Activated CD4-positive, alpha-beta memory T cell treated with anti-CD3 and anti-CD28 coated beads for 36 hours (primary cell): ENCODE measurements at regions not wholly inside any gene's neighbourhood (a gene's known extent, or its start where the extent isn't known, plus 50 kb on each side); places are given as distances from the start of the nearest gene placed in this dataset.

Source experiments
- CTCF ChIA-PET: fragments of 350-600 bp; sonication (Branson Sonifier 250); formaldehyde crosslinking; loops from one replicate; lab custom pipeline; 2021; ENCODE audit warnings: antibody characterized with exemption, inconsistent platforms; lab: Charles Lee
- POLR2A ChIA-PET: fragments of 350-600 bp; sonication (Branson Sonifier 250); formaldehyde crosslinking; loops from one replicate; lab custom pipeline; 2021; ENCODE audit warnings: antibody characterized with exemption; lab: Charles Lee
- DNase-seq: peaks from one replicate; pipeline ENCODE4 v3.0.0-alpha.2; 2020
- H3K27ac Mint-ChIP-seq: one replicate; pipeline ENCODE4 v1.8.0; 2021; ENCODE audit warnings: mixed read lengths
- H3K27me3 Mint-ChIP-seq: one replicate; pipeline ENCODE4 v1.8.0; 2021; ENCODE audit warnings: mixed read lengths
- H3K36me3 Mint-ChIP-seq: one replicate; pipeline ENCODE4 v1.8.0; 2021; ENCODE audit warnings: mixed read lengths
- H3K4me1 Mint-ChIP-seq: one replicate; pipeline ENCODE4 v1.8.0; 2021; ENCODE audit warnings: low read depth, mixed read lengths
- H3K4me3 Mint-ChIP-seq: one replicate; pipeline ENCODE4 v1.8.0; 2021; ENCODE audit warnings: mild to moderate bottlenecking, mixed read lengths
- H3K9me3 Mint-ChIP-seq: one replicate; pipeline ENCODE4 v1.8.0; 2021; ENCODE audit warnings: mixed read lengths
- intact Hi-C: fragments of 100-400 bp; cut with micrococcal nuclease; formaldehyde crosslinking; loops from one replicate; pipeline ENCODE4 v1.15.1; 2023

GRCh38 chr1:195899762-195900352 is 708.4 kb downstream of the KCNT2 start:
- no peaks in the 10 kb centered on the region for H3K4me1 Mint-ChIP-seq
- no peak overlapping the region for H3K27ac Mint-ChIP-seq
- H3K9me3 Mint-ChIP-seq, result no peaks in the 10 kb centered on the region
- no peak for DNase-seq
- POLR2A ChIA-PET, result no interaction called here
- CTCF ChIA-PET, result no interaction called here
- H3K27me3 Mint-ChIP-seq, result no peaks in the 10 kb centered on the region
- intact Hi-C loops, result no loop called here
- H3K4me3 Mint-ChIP-seq, result no peak overlapping the region
- no peaks in the 10 kb centered on the region for H3K36me3 Mint-ChIP-seq

- no peaks in the 10 kb centered on the region for H3K36me3 Mint-ChIP-seq
- no peaks in the 10 kb centered on the region for H3K4me1 Mint-ChIP-seq
- intact Hi-C loops, result no loop called here
- DNase-seq, result no peak
- no peak overlapping the region for H3K4me3 Mint-ChIP-seq
- no peaks in the 10 kb centered on the region for H3K27me3 Mint-ChIP-seq
- CTCF ChIA-PET, result no interaction called here
- no peak overlapping the region for H3K27ac Mint-ChIP-seq
- H3K9me3 Mint-ChIP-seq, result no peaks in the 10 kb centered on the region
- POLR2A ChIA-PET, result no interaction called here
These were observed 709.3 kb downstream of the KCNT2 start for GRCh38 chr1:195898924-195899323.

- DNase-seq, result no peak
- Mint-ChIP-seq H3K9me3 (no peaks in the 10 kb centered on the region), H3K36me3 (no peaks in the 10 kb centered on the region), H3K4me3 (no peak overlapping the region), H3K4me1 (no peaks in the 10 kb centered on the region), H3K27ac (no peak overlapping the region), H3K27me3 (no peaks in the 10 kb centered on the region)
- ChIA-PET CTCF (no interaction called here), POLR2A (no interaction called here)
- intact Hi-C loops, result no loop called here
These were observed 709.9 kb downstream of the KCNT2 start for GRCh38 chr1:195898373-195898772.

GRCh38 chr1:195897076-195897475 is 711.2 kb downstream of the KCNT2 start:
- Mint-ChIP-seq H3K4me1 (no peaks in the 10 kb centered on the region), H3K27me3 (no peaks in the 10 kb centered on the region), H3K27ac (no peak overlapping the region), H3K4me3 (no peak overlapping the region), H3K9me3 (no peaks in the 10 kb centered on the region), H3K36me3 (no peaks in the 10 kb centered on the region)
- DNase-seq, result no peak
- intact Hi-C loops, result no loop called here
- ChIA-PET POLR2A (no interaction called here), CTCF (no interaction called here)

- intact Hi-C loops, result no loop called here
- Mint-ChIP-seq H3K36me3 (no peaks in the 10 kb centered on the region), H3K27ac (no peak overlapping the region), H3K27me3 (no peaks in the 10 kb centered on the region), H3K4me1 (no peaks in the 10 kb centered on the region), H3K4me3 (no peak overlapping the region), H3K9me3 (peaks cover 3% of the 10 kb centered on the region)
- DNase-seq, result no peak
- POLR2A ChIA-PET, result no interaction called here
- CTCF ChIA-PET, result no interaction called here
These were observed 713.8 kb downstream of the KCNT2 start for GRCh38 chr1:195894411-195894810.

GRCh38 chr1:195886000-195886399 is 722.2 kb downstream of the KCNT2 start:
- no peak overlapping the region for H3K27ac Mint-ChIP-seq
- ChIA-PET CTCF (interaction anchor here (0.5 kb wide), 1 partner anchor 27 kb away, joined by 3 read pairs; no protein-coding TSS in a partner anchor), POLR2A (no interaction called here)
- intact Hi-C loops, result no loop called here
- H3K27me3 Mint-ChIP-seq, result no peaks in the 10 kb centered on the region
- H3K4me1 Mint-ChIP-seq, result no peaks in the 10 kb centered on the region
- no peak overlapping the region for H3K4me3 Mint-ChIP-seq
- H3K36me3 Mint-ChIP-seq, result no peaks in the 10 kb centered on the region
- H3K9me3 Mint-ChIP-seq, result peaks cover 3% of the 10 kb centered on the region
- DNase-seq, result no peak

GRCh38 chr1:195878478-195878877 is 729.8 kb downstream of the KCNT2 start:
- Mint-ChIP-seq H3K4me1 (no peaks in the 10 kb centered on the region), H3K27me3 (no peaks in the 10 kb centered on the region), H3K36me3 (no peaks in the 10 kb centered on the region), H3K27ac (no peak overlapping the region), H3K9me3 (peaks cover 4% of the 10 kb centered on the region), H3K4me3 (no peak overlapping the region)
- DNase-seq, result no peak
- ChIA-PET CTCF (no interaction called here), POLR2A (no interaction called here)
- intact Hi-C loops, result no loop called here

GRCh38 chr1:195876792-195877191 is 731.4 kb downstream of the KCNT2 start:
- ChIA-PET POLR2A (no interaction called here), CTCF (no interaction called here)
- Mint-ChIP-seq H3K36me3 (no peaks in the 10 kb centered on the region), H3K4me1 (no peaks in the 10 kb centered on the region), H3K27me3 (no peaks in the 10 kb centered on the region), H3K27ac (no peak overlapping the region), H3K9me3 (peaks cover 4% of the 10 kb centered on the region), H3K4me3 (no peak overlapping the region)
- DNase-seq, result no peak
- intact Hi-C loops, result no loop called here

- Mint-ChIP-seq H3K27me3 (no peaks in the 10 kb centered on the region), H3K27ac (no peak overlapping the region), H3K4me3 (no peak overlapping the region), H3K4me1 (no peaks in the 10 kb centered on the region), H3K9me3 (no peaks in the 10 kb centered on the region), H3K36me3 (no peaks in the 10 kb centered on the region)
- POLR2A ChIA-PET, result no interaction called here
- DNase-seq, result no peak
- intact Hi-C loops, result no loop called here
- CTCF ChIA-PET, result no interaction called here
These were observed 735.9 kb downstream of the KCNT2 start for GRCh38 chr1:195872376-195872775.

GRCh38 chr1:195867638-195868037 is 740.6 kb downstream of the KCNT2 start:
- Mint-ChIP-seq H3K27ac (no peak overlapping the region), H3K4me3 (no peak overlapping the region), H3K4me1 (no peaks in the 10 kb centered on the region), H3K9me3 (no peaks in the 10 kb centered on the region), H3K36me3 (no peaks in the 10 kb centered on the region), H3K27me3 (no peaks in the 10 kb centered on the region)
- ChIA-PET POLR2A (no interaction called here), CTCF (no interaction called here)
- intact Hi-C loops, result no loop called here
- no peak for DNase-seq

GRCh38 chr1:195866781-195867222 is 741.4 kb downstream of the KCNT2 start:
- no peaks in the 10 kb centered on the region for H3K27me3 Mint-ChIP-seq
- POLR2A ChIA-PET, result no interaction called here
- H3K36me3 Mint-ChIP-seq, result no peaks in the 10 kb centered on the region
- intact Hi-C loops, result no loop called here
- no peaks in the 10 kb centered on the region for H3K9me3 Mint-ChIP-seq
- DNase-seq, result no peak
- H3K27ac Mint-ChIP-seq, result no peak overlapping the region
- H3K4me1 Mint-ChIP-seq, result no peaks in the 10 kb centered on the region
- CTCF ChIA-PET, result no interaction called here
- H3K4me3 Mint-ChIP-seq, result no peak overlapping the region

GRCh38 chr1:195866091-195866780 is 742.0 kb downstream of the KCNT2 start:
- no peaks in the 10 kb centered on the region for H3K4me1 Mint-ChIP-seq
- no peak overlapping the region for H3K27ac Mint-ChIP-seq
- no peaks in the 10 kb centered on the region for H3K9me3 Mint-ChIP-seq
- intact Hi-C loops, result no loop called here
- no peak for DNase-seq
- no peaks in the 10 kb centered on the region for H3K27me3 Mint-ChIP-seq
- H3K4me3 Mint-ChIP-seq, result no peak overlapping the region
- POLR2A ChIA-PET, result no interaction called here
- H3K36me3 Mint-ChIP-seq, result no peaks in the 10 kb centered on the region
- CTCF ChIA-PET, result no interaction called here

GRCh38 chr1:195851804-195852203 is 756.4 kb downstream of the KCNT2 start:
- no peaks in the 10 kb centered on the region for H3K4me1 Mint-ChIP-seq
- no peaks in the 10 kb centered on the region for H3K36me3 Mint-ChIP-seq
- CTCF ChIA-PET, result no interaction called here
- H3K4me3 Mint-ChIP-seq, result no peak overlapping the region
- POLR2A ChIA-PET, result no interaction called here
- H3K27ac Mint-ChIP-seq, result no peak overlapping the region
- intact Hi-C loops, result no loop called here
- H3K27me3 Mint-ChIP-seq, result no peaks in the 10 kb centered on the region
- DNase-seq, result no peak
- H3K9me3 Mint-ChIP-seq, result no peaks in the 10 kb centered on the region
